A549 (cell line): ENCODE measurements at regions not wholly inside any gene's neighbourhood (a gene's known extent, or its start where the extent isn't known, plus 50 kb on each side); places are given as distances from the start of the nearest gene placed in this dataset.
A peak's percentile ranks its signal among the peaks of the same experiment; 100 is the strongest.

Experiments
- ATAC-seq, 2 experiments: fragments of 200-7000 bp in 1 of 2; fragments of >200 bp in 1 of 2; cut with Nextera tagmentation in 1 of 2; cut with Tn5 transposase in 1 of 2; 3 replicates each; pipeline versions ENCODE4 v1.8.0 to v1.9.1; 2018 to 2020; ENCODE audit warnings: mild to moderate bottlenecking in 1 of 2, moderate library complexity in 1 of 2
- CTCF ChIA-PET: fragments of 300-600 bp; sonication (Branson Sonifier 250); formaldehyde crosslinking; extraction: SDS; loops from one replicate; lab custom pipeline; 2021; ENCODE audit warnings: antibody characterized with exemption, inconsistent platforms; lab: Yijun Ruan, JAX
- POLR2A ChIA-PET: fragments of 350-600 bp; formaldehyde crosslinking; extraction: SDS; loops from one replicate; lab custom pipeline; 2021; ENCODE audit warnings: antibody characterized with exemption, inconsistent platforms; lab: Yijun Ruan, JAX
- DNase-seq, 2 experiments: peaks; one replicate each; pipeline versions ENCODE4 v3.0.0 to v3.0.0-alpha.2; 2011 to 2016; ENCODE audit warnings: low read depth in 1 of 2, low spot score in 1 of 2
- FAIRE-seq: peaks from 2 replicates; lab custom pipeline; 2011; peaks lifted over from hg19 to GRCh38; lab: Jason Lieb, UNC
- H3K27ac ChIP-seq, 2 experiments: fragments of >200 bp; sonication (Bioruptor Twin); formaldehyde crosslinking; 3 replicates each; pipeline ENCODE4 v1.5.1; 2016 to 2017
- H3K4me1 ChIP-seq: fragments of >200 bp; sonication (Bioruptor Twin); formaldehyde crosslinking; 3 replicates; pipeline ENCODE4 v1.6.1; 2016
- H3K4me2 ChIP-seq: fragments of >200 bp; sonication (Bioruptor Twin); formaldehyde crosslinking; 3 replicates; pipeline ENCODE4 v1.6.1; 2016
- H3K4me3 ChIP-seq: fragments of >200 bp; sonication (Bioruptor Twin); formaldehyde crosslinking; 3 replicates; pipeline ENCODE4 v1.5.1; 2016
- H3K9me3 ChIP-seq: fragments of >200 bp; sonication (Bioruptor Twin); formaldehyde crosslinking; 3 replicates; pipeline ENCODE4 v1.6.1; 2016
- BHLHE40 ChIP-seq: IDR thresholded peaks from 2 replicates; pipeline ENCODE4 v1.6.1; 2012; ENCODE audit warnings: low read depth, low read length, inconsistent platforms
- CBX2 ChIP-seq: fragments of 200-600 bp; sonication (generic); IDR thresholded peaks from 2 replicates; pipeline ENCODE4 v1.6.1; 2016; ENCODE audit warnings: low read depth, mild to moderate bottlenecking, borderline replicate concordance
- CBX8 ChIP-seq: fragments of 200-600 bp; sonication (generic); IDR thresholded peaks from 2 replicates; pipeline ENCODE4 v1.6.1; 2016
- CEBPB ChIP-seq, 2 experiments: fragments of >200 bp in 1 of 2; sonication (Bioruptor Twin) in 1 of 2; formaldehyde crosslinking in 1 of 2; IDR thresholded peaks; 2 replicates each; pipeline ENCODE4 v1.6.1; 2012 to 2016
- EHF ChIP-seq: fragments of 250-450 bp; sonication (Bioruptor Pico); IDR thresholded peaks from 2 replicates; pipeline ENCODE4 v1.5.0; 2020; ENCODE audit warnings: mild to moderate bottlenecking
- EHMT2 ChIP-seq: fragments of 200-600 bp; sonication (generic); IDR thresholded peaks from 2 replicates; pipeline ENCODE4 v1.6.1; 2016; ENCODE audit warnings: antibody characterized with exemption, low read depth, mild to moderate bottlenecking, moderate library complexity
- ELK1 ChIP-seq: fragments of 150-350 bp; IDR thresholded peaks from 2 replicates; pipeline ENCODE4 v1.6.1; 2014; ENCODE audit warnings: low read depth, mild to moderate bottlenecking, low read length
- EP300 ChIP-seq, 2 experiments: fragments of >200 bp; sonication (Bioruptor Twin); formaldehyde crosslinking; IDR thresholded peaks; 2 replicates in 1 of 2; 3 replicates in 1 of 2; pipeline ENCODE4 v1.6.1; 2016 to 2017
- FOSB ChIP-seq: fragments of 250-450 bp; sonication (Bioruptor Pico); IDR thresholded peaks from 2 replicates; pipeline ENCODE4 v1.5.0; 2020; ENCODE audit warnings: mild to moderate bottlenecking, moderate library complexity
- FOSL2 ChIP-seq, 2 experiments: fragments of 450-650 bp in 1 of 2; fragments of >200 bp in 1 of 2; sonication (Bioruptor Twin) in 1 of 2; formaldehyde crosslinking; IDR thresholded peaks; 2 replicates each; pipeline versions ENCODE4 v1.5.0 to v1.6.1; 2016 to 2020; ENCODE audit warnings: mild to moderate bottlenecking in 1 of 2, moderate library complexity in 1 of 2
- GATA3 ChIP-seq: IDR thresholded peaks from 2 replicates; pipeline ENCODE4 v1.6.1; 2012; ENCODE audit warnings: borderline replicate concordance
- HDAC2 ChIP-seq: fragments of 200-600 bp; sonication (generic); IDR thresholded peaks from 2 replicates; pipeline ENCODE4 v1.6.1; 2016
- HEYL ChIP-seq: fragments of 250-450 bp; sonication (Bioruptor Pico); IDR thresholded peaks from 2 replicates; pipeline ENCODE4 v1.8.0; 2021; ENCODE audit warnings: mild to moderate bottlenecking, moderate library complexity
- HOXB5 ChIP-seq: fragments of 250-450 bp; sonication (Bioruptor Pico); IDR thresholded peaks from 2 replicates; pipeline ENCODE4 v1.5.0; 2020; ENCODE audit warnings: mild to moderate bottlenecking, moderate library complexity
- JUN ChIP-seq, 2 experiments: fragments of >200 bp; sonication (Bioruptor Twin); formaldehyde crosslinking; IDR thresholded peaks; 2 replicates in 1 of 2; 3 replicates in 1 of 2; pipeline ENCODE4 v1.6.1; 2016 to 2017
- JUNB ChIP-seq: fragments of >200 bp; sonication (Bioruptor Twin); formaldehyde crosslinking; IDR thresholded peaks from 2 replicates; pipeline ENCODE4 v1.6.1; 2016
- KDM1A ChIP-seq: fragments of 200-600 bp; sonication (generic); IDR thresholded peaks from 2 replicates; pipeline ENCODE4 v1.6.1; 2016; ENCODE audit warnings: low read depth, mild to moderate bottlenecking
- KDM5A ChIP-seq: fragments of 200-600 bp; sonication (generic); IDR thresholded peaks from 2 replicates; pipeline ENCODE4 v1.6.1; 2016; ENCODE audit warnings: antibody characterized with exemption, mild to moderate bottlenecking
- MAFK ChIP-seq: fragments of 450-650 bp; IDR thresholded peaks from 2 replicates; pipeline ENCODE4 v1.6.1; 2014; ENCODE audit not compliant: partially characterized antibody
- MAX ChIP-seq: IDR thresholded peaks from 2 replicates; pipeline ENCODE4 v1.6.1; 2012
- NR3C1 ChIP-seq: fragments of >200 bp; sonication (Bioruptor Twin); formaldehyde crosslinking; IDR thresholded peaks from 3 replicates; pipeline ENCODE4 v1.6.1; 2017
- PBX3 ChIP-seq: IDR thresholded peaks from 2 replicates; pipeline ENCODE4 v1.6.1; 2012
- POLR2AphosphoS2 ChIP-seq: conservative IDR thresholded peaks from 2 replicates; pipeline ENCODE4 v1.6.1; 2012; ENCODE audit warnings: low read length, improper control_type of control experiment, inconsistent platforms
- RARB ChIP-seq: fragments of 250-450 bp; sonication (Bioruptor Pico); IDR thresholded peaks from 2 replicates; pipeline ENCODE4 v1.8.0; 2021; ENCODE audit warnings: mild to moderate bottlenecking, moderate library complexity
- RNF2 ChIP-seq: fragments of 200-600 bp; sonication (generic); IDR thresholded peaks from 2 replicates; pipeline ENCODE4 v1.6.1; 2016; ENCODE audit warnings: low read depth, mild to moderate bottlenecking, antibody characterized with exemption, moderate library complexity, borderline replicate concordance
- SREBF2 ChIP-seq: fragments of 450-650 bp; IDR thresholded peaks from 2 replicates; pipeline ENCODE4 v1.6.1; 2014; ENCODE audit warnings: mild to moderate bottlenecking, moderate library complexity
- TFCP2L1 ChIP-seq: fragments of 250-450 bp; sonication (Bioruptor Pico); IDR thresholded peaks from 2 replicates; pipeline ENCODE4 v1.5.0; 2021; ENCODE audit warnings: mild to moderate bottlenecking
- ZFP36 ChIP-seq: fragments of 450-650 bp; IDR thresholded peaks from 2 replicates; pipeline ENCODE4 v1.6.1; 2014; ENCODE audit warnings: borderline replicate concordance; ENCODE audit not compliant: partially characterized antibody
- WGBS: methylation state at CpG from one replicate; pipeline ENCODE4 v1.1.6; 2017; ENCODE audit errors: missing lambda C conversion rate; 5-methylcytosine and 5-hydroxymethylcytosine counted together

GRCh38 chr10:33041783-33042437 is 83.9 kb upstream of the ITGB1 start (continued):
- TF ChIP-seq CEBPB (IDR thresholded peaks at IDR 0.05): no peak
- TF ChIP-seq HEYL (CRISPR knock-in tag): no peak
- TF ChIP-seq HOXB5 (CRISPR knock-in tag): no peak

GRCh38 chr10:33040436-33040835 is 82.4 kb upstream of the ITGB1 start:
- Histone ChIP-seq H3K4me3 (no peak overlapping the region), H3K27ac (no peak overlapping the region), H3K4me2 (no peak overlapping the region), H3K9me3 (no peaks in the 10 kb centered on the region), H3K4me1 (peaks cover 27% of the 10 kb centered on the region; the same call in 2 of the 3 replicates)
- ATAC-seq (no peak), DNase-seq (no peak), FAIRE-seq (no peak)
- CTCF ChIA-PET: interaction anchor here (0.8 to 2.0 kb wide), 6 partner anchors 11 to 116 kb away, joined by 3 to 4 read pairs (median 3); no protein-coding TSS in a partner anchor
- POLR2A ChIA-PET: no interaction called here
- 97% methylated on average over 1 of the region's 1 CpG for WGBS
- TF ChIP-seq TFCP2L1 (CRISPR knock-in tag) (no peak), FOSB (CRISPR knock-in tag) (no peak), EHMT2 (no peak), JUNB (no peak), KDM5A (no peak), BHLHE40 (no peak), JUN (IDR thresholded peaks at IDR 0.05) (no peak), RNF2 (no peak), GATA3 (no peak), EP300 (IDR thresholded peaks at IDR 0.05) (no peak), FOSL2 (IDR thresholded peaks at IDR 0.05) (no peak), FOSL2 (CRISPR knock-in tag; IDR thresholded peaks at IDR 0.05) (no peak), RARB (CRISPR knock-in tag) (no peak)

GRCh38 chr10:33039181-33039580 is 81.2 kb upstream of the ITGB1 start:
- Histone ChIP-seq H3K27ac (0 out of 6 replicates have a peak overlapping the region, but pooled peaks of 1 of the 2 experiments have one; percentile 36), H3K4me2 (no peak overlapping the region), H3K4me3 (no peak overlapping the region), H3K4me1 (peaks cover 25% of the 10 kb centered on the region; the same call in 2 of the 3 replicates), H3K9me3 (no peaks in the 10 kb centered on the region)
- CTCF ChIA-PET: interaction anchor here (0.8 to 2.0 kb wide), 6 partner anchors 16 to 116 kb away, joined by 3 to 4 read pairs (median 3); no protein-coding TSS in a partner anchor
- FAIRE-seq (no peak), DNase-seq (no peak), ATAC-seq (no peak)
- WGBS: 86% methylated on average over 1 of the region's 1 CpG
- POLR2A ChIA-PET: no interaction called here
- no peak for TF ChIP-seq CBX8
- TF ChIP-seq MAX: no peak
- no peak for TF ChIP-seq POLR2AphosphoS2
- no peak for TF ChIP-seq ELK1
- TF ChIP-seq NR3C1: no peak
- TF ChIP-seq GATA3: no peak
- no peak for TF ChIP-seq ZFP36
- no peak for TF ChIP-seq SREBF2
- TF ChIP-seq KDM1A: no peak
- TF ChIP-seq PBX3: no peak
- no peak for TF ChIP-seq HOXB5 (CRISPR knock-in tag)
- TF ChIP-seq CBX2: no peak
- TF ChIP-seq EHF (CRISPR knock-in tag): no peak
- no peak for TF ChIP-seq MAFK
- no peak for TF ChIP-seq HDAC2
